Skeletal muscle satellite cell (primary cell): ENCODE measurements at regions not wholly inside any gene's neighbourhood (a gene's known extent, or its start where the extent isn't known, plus 50 kb on each side); places are given as distances from the start of the nearest gene placed in this dataset.
"Not testable (repeated sequence)": the region's sequence is repeated elsewhere in the genome, so short reads cannot be mapped to it uniquely, and the experiment has no call there.

Experiments
- H3K27me3 ChIP-seq: 2 replicates; pipeline ENCODE4 v1.7.0; 2013; ENCODE audit warnings: low read length; ENCODE audit not compliant: control insufficient read depth, insufficient read depth
- H3K36me3 ChIP-seq: 2 replicates; pipeline ENCODE4 v1.7.0; 2013; ENCODE audit warnings: mild to moderate bottlenecking, control low read depth, low read length; ENCODE audit not compliant: insufficient read depth
- H3K4me1 ChIP-seq: 2 replicates; pipeline ENCODE4 v1.7.0; 2013; ENCODE audit warnings: low read length; ENCODE audit not compliant: control insufficient read depth, insufficient read depth
- H3K4me2 ChIP-seq: 2 replicates; pipeline ENCODE4 v1.7.0; 2013; ENCODE audit warnings: mild to moderate bottlenecking, low read length
- H3K4me3 ChIP-seq: 2 replicates; pipeline ENCODE4 v1.7.0; 2013; ENCODE audit warnings: low read length
- H3K9ac ChIP-seq: 2 replicates; pipeline ENCODE4 v1.7.0; 2013; ENCODE audit warnings: mild to moderate bottlenecking, low read depth, low read length, moderate library complexity
- H3K9me3 ChIP-seq: replicated peaks from 2 replicates; pipeline ENCODE4 v1.7.0; 2013; ENCODE audit warnings: mild to moderate bottlenecking, control low read depth, low read length

GRCh38 chr10:8151086-8151485 is 96.6 kb downstream of the GATA3 start:
- no peaks in the 10 kb centered on the region for H3K27me3 ChIP-seq
- no peak overlapping the region for H3K9ac ChIP-seq
- H3K9me3 ChIP-seq: no peaks in the 10 kb centered on the region
- no peak overlapping the region for H3K4me3 ChIP-seq
- no peaks in the 10 kb centered on the region for H3K36me3 ChIP-seq
- H3K4me1 ChIP-seq: no peaks in the 10 kb centered on the region
- no peak overlapping the region for H3K4me2 ChIP-seq

- no peaks in the 10 kb centered on the region for H3K4me1 ChIP-seq
- no peak overlapping the region for H3K4me3 ChIP-seq
- no peaks in the 10 kb centered on the region for H3K27me3 ChIP-seq
- no peak overlapping the region for H3K4me2 ChIP-seq
- no peak overlapping the region for H3K9ac ChIP-seq
- H3K9me3 ChIP-seq: no peaks in the 10 kb centered on the region
- no peaks in the 10 kb centered on the region for H3K36me3 ChIP-seq
Observed at GRCh38 chr10:8156918-8157317, 102.4 kb downstream of the GATA3 start.

- H3K9ac ChIP-seq: no peak overlapping the region
- no peaks in the 10 kb centered on the region for H3K9me3 ChIP-seq
- H3K4me1 ChIP-seq: no peaks in the 10 kb centered on the region
- H3K36me3 ChIP-seq: no peaks in the 10 kb centered on the region
- no peak overlapping the region for H3K4me3 ChIP-seq
- no peak overlapping the region for H3K4me2 ChIP-seq
- H3K27me3 ChIP-seq: no peaks in the 10 kb centered on the region
Observed at GRCh38 chr10:8158193-8159071, 103.9 kb downstream of the GATA3 start.

GRCh38 chr10:8159341-8160165 is 105.1 kb downstream of the GATA3 start:
- no peak overlapping the region for H3K4me2 ChIP-seq
- no peaks in the 10 kb centered on the region for H3K27me3 ChIP-seq
- no peak overlapping the region for H3K4me3 ChIP-seq
- no peaks in the 10 kb centered on the region for H3K36me3 ChIP-seq
- no peaks in the 10 kb centered on the region for H3K9me3 ChIP-seq
- no peak overlapping the region for H3K9ac ChIP-seq
- no peaks in the 10 kb centered on the region for H3K4me1 ChIP-seq

- no peak overlapping the region for H3K4me2 ChIP-seq
- no peaks in the 10 kb centered on the region for H3K4me1 ChIP-seq
- H3K36me3 ChIP-seq: no peaks in the 10 kb centered on the region
- no peak overlapping the region for H3K4me3 ChIP-seq
- H3K9ac ChIP-seq: no peak overlapping the region
- no peaks in the 10 kb centered on the region for H3K27me3 ChIP-seq
- no peaks in the 10 kb centered on the region for H3K9me3 ChIP-seq
Observed at GRCh38 chr10:8163824-8164223, 109.3 kb downstream of the GATA3 start.

GRCh38 chr10:8164640-8165039 is 110.2 kb downstream of the GATA3 start:
- not testable (repeated sequence) for H3K4me2 ChIP-seq, H3K36me3 ChIP-seq, H3K4me1 ChIP-seq, H3K9ac ChIP-seq, H3K9me3 ChIP-seq, H3K4me3 ChIP-seq, H3K27me3 ChIP-seq

GRCh38 chr10:8168836-8169235 is 114.3 kb downstream of the GATA3 start:
- Histone ChIP-seq H3K27me3 (no peaks in the 10 kb centered on the region), H3K9me3 (no peaks in the 10 kb centered on the region), H3K4me1 (no peaks in the 10 kb centered on the region), H3K4me2 (no peak overlapping the region), H3K4me3 (no peak overlapping the region), H3K36me3 (no peaks in the 10 kb centered on the region), H3K9ac (no peak overlapping the region)

GRCh38 chr10:8171008-8171407 is 116.5 kb downstream of the GATA3 start:
- H3K27me3 ChIP-seq: no peaks in the 10 kb centered on the region
- no peak overlapping the region for H3K9ac ChIP-seq
- H3K4me2 ChIP-seq: no peak overlapping the region
- no peak overlapping the region for H3K4me3 ChIP-seq
- no peaks in the 10 kb centered on the region for H3K36me3 ChIP-seq
- no peaks in the 10 kb centered on the region for H3K4me1 ChIP-seq
- H3K9me3 ChIP-seq: no peaks in the 10 kb centered on the region

- H3K4me2 ChIP-seq: no peak overlapping the region
- H3K27me3 ChIP-seq: no peaks in the 10 kb centered on the region
- no peaks in the 10 kb centered on the region for H3K4me1 ChIP-seq
- no peaks in the 10 kb centered on the region for H3K36me3 ChIP-seq
- H3K9me3 ChIP-seq: no peaks in the 10 kb centered on the region
- H3K9ac ChIP-seq: no peak overlapping the region
- no peak overlapping the region for H3K4me3 ChIP-seq
Observed at GRCh38 chr10:8172604-8173003, 118.1 kb downstream of the GATA3 start.

GRCh38 chr10:8173243-8173865 is 118.9 kb downstream of the GATA3 start:
- Histone ChIP-seq H3K9ac (no peak overlapping the region), H3K9me3 (no peaks in the 10 kb centered on the region)

GRCh38 chr10:8173866-8174243 is 119.4 kb downstream of the GATA3 start:
- no peaks in the 10 kb centered on the region for H3K4me1 ChIP-seq
- no peak overlapping the region for H3K9ac ChIP-seq
- H3K9me3 ChIP-seq: no peaks in the 10 kb centered on the region

More at GRCh38 chr10:8173243-8173865, 118.9 kb downstream of the GATA3 start:
- Histone ChIP-seq H3K4me3 (no peak overlapping the region), H3K4me2 (no peak overlapping the region), H3K4me1 (no peaks in the 10 kb centered on the region), H3K27me3 (no peaks in the 10 kb centered on the region), H3K36me3 (no peaks in the 10 kb centered on the region)

More at GRCh38 chr10:8173866-8174243, 119.4 kb downstream of the GATA3 start:
- H3K4me3 ChIP-seq: no peak overlapping the region
- H3K36me3 ChIP-seq: no peaks in the 10 kb centered on the region
- no peak overlapping the region for H3K4me2 ChIP-seq
- no peaks in the 10 kb centered on the region for H3K27me3 ChIP-seq
